H9 (cell line): ENCODE measurements at regions not wholly inside any gene's neighbourhood (a gene's known extent, or its start where the extent isn't known, plus 50 kb on each side); places are given as distances from the start of the nearest gene placed in this dataset.

Experiments
- DNase-seq: peaks from one replicate; pipeline ENCODE4 v3.0.0-alpha.2; 2017
- H2AFZ ChIP-seq: one replicate; pipeline ENCODE4 v1.6.1; 2013; ENCODE audit warnings: mild to moderate bottlenecking, low read length, control low read depth, moderate library complexity
- H2AK5ac ChIP-seq: 2 replicates; pipeline ENCODE4 v1.6.1; 2013; ENCODE audit warnings: low read length, control low read depth, mixed read lengths; ENCODE audit not compliant: insufficient read length
- H2BK120ac ChIP-seq: one replicate; pipeline ENCODE4 v1.6.1; 2013; ENCODE audit warnings: low read depth, mild to moderate bottlenecking, low read length, control low read depth, inconsistent platforms; ENCODE audit not compliant: poor library complexity, severe bottlenecking
- H2BK12ac ChIP-seq: 2 replicates; pipeline ENCODE4 v1.6.1; 2013; ENCODE audit warnings: low read length, control low read depth, mixed read lengths, low read depth; ENCODE audit not compliant: insufficient read length
- H2BK15ac ChIP-seq: 2 replicates; pipeline ENCODE4 v1.6.1; 2013; ENCODE audit warnings: low read depth, low read length, control low read depth
- H2BK20ac ChIP-seq: one replicate; pipeline ENCODE4 v1.6.1; 2013; ENCODE audit warnings: low read depth, mild to moderate bottlenecking, low read length, control low read depth, inconsistent platforms; ENCODE audit not compliant: poor library complexity, severe bottlenecking
- H2BK5ac ChIP-seq: 2 replicates; pipeline ENCODE4 v1.6.1; 2013; ENCODE audit warnings: low read length, control low read depth, mixed read lengths; ENCODE audit not compliant: insufficient read length
- H3K14ac ChIP-seq: 2 replicates; pipeline ENCODE4 v1.6.1; 2013; ENCODE audit warnings: low read length, control low read depth; ENCODE audit not compliant: insufficient read depth
- H3K18ac ChIP-seq: 2 replicates; pipeline ENCODE4 v1.6.1; 2013; ENCODE audit warnings: low read depth, mild to moderate bottlenecking, mixed read lengths, low read length, control low read depth; ENCODE audit not compliant: insufficient read length
- H3K23ac ChIP-seq: 2 replicates; pipeline ENCODE4 v1.6.1; 2013; ENCODE audit warnings: low read length, control low read depth, mixed read lengths, low read depth; ENCODE audit not compliant: insufficient read length
- H3K23me2 ChIP-seq: 2 replicates; pipeline ENCODE4 v1.6.1; 2013; ENCODE audit warnings: low read depth, mild to moderate bottlenecking, mixed read lengths, low read length, control low read depth; ENCODE audit not compliant: insufficient read length, poor library complexity, severe bottlenecking
- H3K27ac ChIP-seq: 2 replicates; pipeline ENCODE4 v1.5.1; 2013; ENCODE audit warnings: low read length, control low read depth, mixed read lengths, low read depth; ENCODE audit not compliant: insufficient read length
- H3K27me3 ChIP-seq: 2 replicates; pipeline ENCODE4 v1.6.1; 2013; ENCODE audit warnings: low read length, control low read depth, inconsistent platforms; ENCODE audit not compliant: insufficient read depth
- H3K4ac ChIP-seq: 2 replicates; pipeline ENCODE4 v1.6.1; 2013; ENCODE audit warnings: low read depth, mild to moderate bottlenecking, control low read depth, inconsistent platforms, low read length, moderate library complexity
- H3K4me1 ChIP-seq: 2 replicates; pipeline ENCODE4 v1.6.1; 2013; ENCODE audit warnings: low read length, control low read depth, inconsistent platforms; ENCODE audit not compliant: insufficient read depth
- H3K4me2 ChIP-seq: 2 replicates; pipeline ENCODE4 v1.6.1; 2013; ENCODE audit warnings: low read length, control low read depth, mixed read lengths; ENCODE audit not compliant: insufficient read length, insufficient read depth
- H3K56ac ChIP-seq: 2 replicates; pipeline ENCODE4 v1.6.1; 2013; ENCODE audit warnings: low read depth, mild to moderate bottlenecking, mixed read lengths, low read length, control low read depth; ENCODE audit not compliant: insufficient read length
- H3K79me1 ChIP-seq: 2 replicates; pipeline ENCODE4 v1.6.1; 2013; ENCODE audit warnings: low read depth, mild to moderate bottlenecking, moderate library complexity, low read length, control low read depth, inconsistent platforms; ENCODE audit not compliant: insufficient read depth, poor library complexity, severe bottlenecking
- H3K79me2 ChIP-seq: 2 replicates; pipeline ENCODE4 v1.6.1; 2013; ENCODE audit warnings: low read length, control low read depth, inconsistent platforms; ENCODE audit not compliant: insufficient read depth
- H3K9ac ChIP-seq: 2 replicates; pipeline ENCODE4 v1.6.1; 2013; ENCODE audit warnings: low read length, control low read depth, mixed read lengths; ENCODE audit not compliant: insufficient read length; ENCODE audit errors: extremely low read depth
- H3K9me3 ChIP-seq: one replicate; pipeline ENCODE4 v1.6.1; 2013; ENCODE audit warnings: low read depth, low read length, inconsistent platforms; ENCODE audit not compliant: control insufficient read depth
- H3T11ph ChIP-seq: one replicate; pipeline ENCODE4 v1.6.1; 2013; ENCODE audit warnings: mild to moderate bottlenecking, low read length, control low read depth, inconsistent platforms
- H4K20me1 ChIP-seq: one replicate; pipeline ENCODE4 v1.6.1; 2013; ENCODE audit not compliant: control insufficient read depth, insufficient read length, insufficient read depth
- H4K5ac ChIP-seq: 2 replicates; pipeline ENCODE4 v1.6.1; 2013; ENCODE audit warnings: low read depth, mild to moderate bottlenecking, mixed read lengths, low read length, control low read depth; ENCODE audit not compliant: insufficient read length
- H4K8ac ChIP-seq: replicated peaks from 2 replicates; pipeline ENCODE4 v1.6.1; 2013; ENCODE audit warnings: low read length, control low read depth, mixed read lengths, low read depth; ENCODE audit not compliant: insufficient read length
- H4K91ac ChIP-seq: 2 replicates; pipeline ENCODE4 v1.6.1; 2013; ENCODE audit warnings: low read depth, mild to moderate bottlenecking, moderate library complexity, mixed read lengths, low read length, control low read depth; ENCODE audit not compliant: insufficient read length
- H3K27ac Mint-ChIP-seq, 3 experiments: 2 replicates in 2 of 3; 3 replicates in 1 of 3; pipeline ENCODE4 v1.8.0; 2020 to 2021; ENCODE audit warnings: mixed read lengths in 3 of 3, mild to moderate bottlenecking in 1 of 3, moderate library complexity in 1 of 3
- H3K27me3 Mint-ChIP-seq: 2 replicates; pipeline ENCODE4 v1.8.0; 2021; ENCODE audit warnings: low read depth, mild to moderate bottlenecking, moderate library complexity, mixed read lengths
- H3K36me3 Mint-ChIP-seq, 3 experiments: 2 replicates in 2 of 3; 3 replicates in 1 of 3; pipeline ENCODE4 v1.8.0; 2020 to 2021; ENCODE audit warnings: low read depth in 3 of 3, mixed read lengths in 3 of 3; ENCODE audit not compliant: insufficient read depth in 1 of 3
- H3K4me1 Mint-ChIP-seq, 2 experiments: 2 replicates each; pipeline ENCODE4 v1.8.0; 2020; ENCODE audit warnings: mixed read lengths in 2 of 2
- H3K4me3 Mint-ChIP-seq, 2 experiments: 2 replicates in 1 of 2; 3 replicates in 1 of 2; pipeline ENCODE4 v1.8.0; 2020 to 2021; ENCODE audit warnings: mild to moderate bottlenecking in 2 of 2, mixed read lengths in 2 of 2, moderate library complexity in 1 of 2
- H3K9me3 Mint-ChIP-seq, 2 experiments: 2 replicates in 1 of 2; 3 replicates in 1 of 2; pipeline ENCODE4 v1.8.0; 2020; ENCODE audit warnings: mild to moderate bottlenecking in 2 of 2, mixed read lengths in 2 of 2, moderate library complexity in 1 of 2
- CTCF ChIP-seq: fragments of 200-600 bp; sonication (generic); conservative IDR thresholded peaks from 3 replicates; pipeline ENCODE4 v1.8.0; 2021; ENCODE audit warnings: antibody characterized with exemption, mild to moderate bottlenecking
- WGBS: extraction: QIAGEN DNeasy Blood & Tissue Kit; methylation state at CpG from one replicate; pipeline ENCODE4 v1.1.7; 2013; ENCODE audit warnings: missing lambda C conversion rate, low lambda C conversion rate, mixed read lengths; ENCODE audit not compliant: insufficient read length; ENCODE audit errors: extremely low coverage; 5-methylcytosine and 5-hydroxymethylcytosine counted together

- no CpG with 5 or more reads among the region's 2 CpGs for whole genome bisulfite sequencing
- no peak overlapping the region for H3K27ac ChIP-seq
- no peak overlapping the region for H3K14ac ChIP-seq
- no peak overlapping the region for H2BK120ac ChIP-seq
- no peak overlapping the region for H3K18ac ChIP-seq
- H2BK15ac ChIP-seq = no peak overlapping the region
- no peak overlapping the region for H2BK20ac ChIP-seq
- no peaks in the 10 kb centered on the region for H3K4me1 ChIP-seq
- no peak for TF ChIP-seq CTCF
- H2AK5ac ChIP-seq = no peak overlapping the region
- no peaks in the 10 kb centered on the region for H3K23me2 ChIP-seq
- H3K4me3 Mint-ChIP-seq = no peak overlapping the region; a peak in 1 of 5 replicates
- no peaks in the 10 kb centered on the region for H3K27me3 ChIP-seq
- no peak overlapping the region for H2BK12ac ChIP-seq
- no peaks in the 10 kb centered on the region for H3K9me3 ChIP-seq
- no peaks in the 10 kb centered on the region for H3K79me2 ChIP-seq
- H3K9ac ChIP-seq = no peak overlapping the region
- H3K9me3 Mint-ChIP-seq = no peaks in the 10 kb centered on the region
- no peak overlapping the region for H4K8ac ChIP-seq
- no peak overlapping the region for H4K91ac ChIP-seq
- DNase-seq = no peak
- H4K5ac ChIP-seq = no peak overlapping the region
- no peak overlapping the region for H2BK5ac ChIP-seq
- no peak overlapping the region for H3K4me2 ChIP-seq
- no peak overlapping the region for H3K23ac ChIP-seq
- no peak overlapping the region for H3T11ph ChIP-seq
- no peak overlapping the region for H2AFZ ChIP-seq
- peaks cover 1% of the 10 kb centered on the region; the same call in 1 of the 2 replicates for H3K27me3 Mint-ChIP-seq
- H3K27ac Mint-ChIP-seq = no peak overlapping the region
- peaks cover 12 to 20% of the 10 kb centered on the region in 2 experiments for H3K4me1 Mint-ChIP-seq
- H3K56ac ChIP-seq = no peak overlapping the region
- no peaks in the 10 kb centered on the region for H3K36me3 Mint-ChIP-seq
- no peaks in the 10 kb centered on the region for H4K20me1 ChIP-seq
- no peaks in the 10 kb centered on the region for H3K79me1 ChIP-seq
- H3K4ac ChIP-seq = no peak overlapping the region
Observed at GRCh38 chr1:30507016-30507312, 216.4 kb downstream of the MATN1 start.
